OCI-LY3 (cell line): ENCODE measurements at regions not wholly inside any gene's neighbourhood (a gene's known extent, or its start where the extent isn't known, plus 50 kb on each side); places are given as distances from the start of the nearest gene placed in this dataset.
A peak's percentile ranks its signal among the peaks of the same experiment; 100 is the strongest.

Source experiments
- H2AFZ ChIP-seq: fragments of 200-600, 300-600 bp; shearing (Covaris generic); 2 replicates; pipeline ENCODE4 v1.6.0; 2014; ENCODE audit warnings: antibody characterized with exemption, low read depth, low read length
- H3K27ac ChIP-seq: fragments of 200-600, 300-600 bp; sonication (generic); 2 replicates; pipeline ENCODE4 v1.5.1; 2014; ENCODE audit warnings: mild to moderate bottlenecking, low read length, moderate library complexity, mixed read lengths
- H3K27me3 ChIP-seq: fragments of 200-600, 300-600 bp; sonication (generic); 2 replicates; pipeline ENCODE4 v1.6.1; 2014; ENCODE audit warnings: low read depth, low read length, mixed read lengths
- H3K36me3 ChIP-seq: fragments of 200-600, 300-600 bp; sonication (generic); replicated peaks from 2 replicates; pipeline ENCODE3; 2014; ENCODE audit warnings: low read depth, low read length, mixed read lengths
- H3K4me1 ChIP-seq: fragments of 300-600, 200-600 bp; sonication (generic); 2 replicates; pipeline ENCODE4 v1.6.1; 2014; ENCODE audit warnings: low read length, mixed read lengths
- H3K4me2 ChIP-seq: fragments of 200-600, 300-600 bp; sonication (generic); 2 replicates; pipeline ENCODE4 v1.6.1; 2014; ENCODE audit warnings: low read length, mixed read lengths
- H3K4me3 ChIP-seq: fragments of 300-600, 200-600 bp; sonication (generic); 2 replicates; pipeline ENCODE4 v1.5.1; 2014; ENCODE audit warnings: antibody characterized with exemption, mild to moderate bottlenecking, low read length, moderate library complexity
- H3K79me2 ChIP-seq: fragments of 300-600, 200-600 bp; shearing (Covaris generic); 2 replicates; pipeline ENCODE4 v1.6.1; 2014; ENCODE audit warnings: mild to moderate bottlenecking, low read length, mixed read lengths
- H3K9ac ChIP-seq: fragments of 300-600, 200-600 bp; shearing (Covaris generic); 2 replicates; pipeline ENCODE4 v1.6.0; 2014; ENCODE audit warnings: mild to moderate bottlenecking, low read length, moderate library complexity
- H3K9me3 ChIP-seq: fragments of 200-600, 300-600 bp; shearing (Covaris generic); 2 replicates; pipeline ENCODE4 v1.6.1; 2014; ENCODE audit warnings: low read length, mixed read lengths; ENCODE audit not compliant: insufficient read depth
- H4K20me1 ChIP-seq: fragments of 200-600, 300-600 bp; sonication (generic); 2 replicates; pipeline ENCODE4 v1.6.1; 2016; ENCODE audit warnings: low read length, mixed read lengths; ENCODE audit not compliant: insufficient read depth
- CTCF ChIP-seq: fragments of 200-600, 300-600 bp; sonication (generic); IDR thresholded peaks from 2 replicates; pipeline ENCODE4 v1.5.1; 2014; ENCODE audit warnings: antibody characterized with exemption, low read length, low read depth
- EZH2phosphoT487 ChIP-seq: fragments of 200-600 bp; shearing (Covaris generic); IDR thresholded peaks from 2 replicates; pipeline ENCODE4 v1.6.1; 2018; ENCODE audit warnings: antibody characterized with exemption, mixed run types, low read depth

GRCh38 chr18:37873416-37873815 is 307.8 kb upstream of the CELF4 start:
- H2AFZ ChIP-seq: no peak overlapping the region
- H3K79me2 ChIP-seq: no peaks in the 10 kb centered on the region
- no peak overlapping the region for H3K9ac ChIP-seq
- no peaks in the 10 kb centered on the region; the same call in 1 of the 2 replicates for H3K4me1 ChIP-seq
- TF ChIP-seq EZH2phosphoT487 (no peak), CTCF (no peak)
- no peaks in the 10 kb centered on the region for H3K9me3 ChIP-seq
- no peak overlapping the region for H3K4me3 ChIP-seq
- no peak overlapping the region for H3K4me2 ChIP-seq
- no peak overlapping the region for H3K27ac ChIP-seq
- no peaks in the 10 kb centered on the region for H3K27me3 ChIP-seq
- H4K20me1 ChIP-seq: no peaks in the 10 kb centered on the region
- H3K36me3 ChIP-seq: no peaks in the 10 kb centered on the region

GRCh38 chr18:37872562-37872961 is 307.0 kb upstream of the CELF4 start:
- Histone ChIP-seq H3K27me3 (no peaks in the 10 kb centered on the region), H3K79me2 (no peaks in the 10 kb centered on the region), H3K9me3 (no peaks in the 10 kb centered on the region), H3K9ac (no peak overlapping the region), H2AFZ (peak overlapping the region; percentile 56; the same call in 1 of the 2 replicates), H3K4me1 (no peaks in the 10 kb centered on the region; the same call in 1 of the 2 replicates), H4K20me1 (no peaks in the 10 kb centered on the region), H3K4me2 (no peak overlapping the region), H3K36me3 (no peaks in the 10 kb centered on the region), H3K4me3 (no peak overlapping the region), H3K27ac (no peak overlapping the region)
- TF ChIP-seq CTCF (no peak), EZH2phosphoT487 (no peak)

GRCh38 chr18:37871561-37871960 is 306.0 kb upstream of the CELF4 start:
- H3K4me2 ChIP-seq: no peak overlapping the region
- peaks cover 4% of the 10 kb centered on the region for H3K36me3 ChIP-seq
- no peaks in the 10 kb centered on the region for H3K79me2 ChIP-seq

GRCh38 chr18:37869051-37869450 is 303.5 kb upstream of the CELF4 start:
- H4K20me1 ChIP-seq: no peaks in the 10 kb centered on the region
- no peak for TF ChIP-seq CTCF
- TF ChIP-seq EZH2phosphoT487: no peak
- H3K9me3 ChIP-seq: no peaks in the 10 kb centered on the region; the same call in 1 of the 2 replicates
- no peak overlapping the region for H3K27ac ChIP-seq
- peaks cover 11% of the 10 kb centered on the region for H3K36me3 ChIP-seq
- H3K9ac ChIP-seq: no peak overlapping the region
- no peaks in the 10 kb centered on the region for H3K79me2 ChIP-seq
- no peaks in the 10 kb centered on the region for H3K27me3 ChIP-seq
- no peak overlapping the region for H3K4me3 ChIP-seq
- H3K4me1 ChIP-seq: peaks cover 20% of the 10 kb centered on the region
- no peak overlapping the region for H3K4me2 ChIP-seq
- H2AFZ ChIP-seq: no peak overlapping the region

More at GRCh38 chr18:37871561-37871960, 306.0 kb upstream of the CELF4 start:
- Histone ChIP-seq H3K4me3 (no peak overlapping the region), H3K4me1 (no peaks in the 10 kb centered on the region; the same call in 1 of the 2 replicates), H4K20me1 (no peaks in the 10 kb centered on the region), H3K9ac (no peak overlapping the region), H3K9me3 (no peaks in the 10 kb centered on the region), H3K27ac (no peak overlapping the region), H3K27me3 (no peaks in the 10 kb centered on the region), H2AFZ (peak overlapping the region; percentile 15; the same call in 1 of the 2 replicates)
- TF ChIP-seq CTCF (no peak), EZH2phosphoT487 (no peak)
